Suppressor macrophage treated with lipopolysaccharide for 1 hour (primary cell): ENCODE measurements at regions not wholly inside any gene's neighbourhood (a gene's known extent, or its start where the extent isn't known, plus 50 kb on each side); places are given as distances from the start of the nearest gene placed in this dataset.
A peak's percentile ranks its signal among the peaks of the same experiment; 100 is the strongest.
"Not testable (repeated sequence)": the region's sequence is repeated elsewhere in the genome, so short reads cannot be mapped to it uniquely, and the experiment has no call there.

ENCODE experiments used
- DNase-seq, 3 donors: peaks; one replicate each; pipeline ENCODE4 v3.0.0-alpha.2; 2020 to 2022

GRCh38 chr4:159748834-159749444 is 646.1 kb downstream of the RAPGEF2 start:
- no peak for DNase-seq

GRCh38 chr4:159757499-159757898 is 654.6 kb downstream of the RAPGEF2 start:
- no peak for DNase-seq

GRCh38 chr4:159758061-159758460 is 655.2 kb downstream of the RAPGEF2 start:
- DNase-seq = no peak

GRCh38 chr4:159762672-159763071 is 659.8 kb downstream of the RAPGEF2 start:
- DNase-seq = no peak

- peak; percentile 16 to 32 (median 21) for DNase-seq
Measured at GRCh38 chr4:159764343-159764952, 661.6 kb downstream of the RAPGEF2 start.

GRCh38 chr4:159765382-159765781 is 662.5 kb downstream of the RAPGEF2 start:
- no peak for DNase-seq

GRCh38 chr4:159766241-159766640 is 663.4 kb downstream of the RAPGEF2 start:
- DNase-seq = no peak

- DNase-seq = no peak
Measured at GRCh38 chr4:159767406-159767805, 664.5 kb downstream of the RAPGEF2 start.

- no peak for DNase-seq
Measured at GRCh38 chr4:159768016-159768415, 665.1 kb downstream of the RAPGEF2 start.

- DNase-seq = no peak
Measured at GRCh38 chr4:159770401-159770800, 667.5 kb downstream of the RAPGEF2 start.

- no peak for DNase-seq
Measured at GRCh38 chr4:159770969-159771368, 668.1 kb downstream of the RAPGEF2 start.

GRCh38 chr4:159776961-159777360 is 674.1 kb downstream of the RAPGEF2 start:
- no peak for DNase-seq

- no peak for DNase-seq
Measured at GRCh38 chr4:159777689-159778088, 674.8 kb downstream of the RAPGEF2 start.

- DNase-seq = peak in 1 of 3 donors; percentile 15
Measured at GRCh38 chr4:159778298-159778697, 675.4 kb downstream of the RAPGEF2 start.

GRCh38 chr4:159779716-159780115 is 676.8 kb downstream of the RAPGEF2 start:
- no peak for DNase-seq

GRCh38 chr4:159780196-159780922 is 677.5 kb downstream of the RAPGEF2 start:
- DNase-seq = no peak

GRCh38 chr4:159787901-159788300 is 685.0 kb downstream of the RAPGEF2 start:
- no peak for DNase-seq

GRCh38 chr4:159791334-159791733 is 688.5 kb downstream of the RAPGEF2 start:
- no peak for DNase-seq

- DNase-seq = not testable (repeated sequence)
Measured at GRCh38 chr4:159804592-159804991, 701.7 kb downstream of the RAPGEF2 start.

GRCh38 chr4:159823743-159824142 is 720.9 kb downstream of the RAPGEF2 start:
- no peak for DNase-seq

- no peak for DNase-seq
Measured at GRCh38 chr4:159828687-159829086, 725.8 kb downstream of the RAPGEF2 start.

- DNase-seq = no peak
Measured at GRCh38 chr4:159829184-159829583, 726.3 kb downstream of the RAPGEF2 start.

GRCh38 chr4:159837071-159837470 is 734.2 kb downstream of the RAPGEF2 start:
- DNase-seq = no peak

GRCh38 chr4:159855731-159856130 is 752.9 kb downstream of the RAPGEF2 start:
- no peak for DNase-seq
